ENCODE measurements at regions not wholly inside any gene's neighbourhood (a gene's known extent, or its start where the extent isn't known, plus 50 kb on each side); places are given as distances from the start of the nearest gene placed in this dataset.

DNA sequence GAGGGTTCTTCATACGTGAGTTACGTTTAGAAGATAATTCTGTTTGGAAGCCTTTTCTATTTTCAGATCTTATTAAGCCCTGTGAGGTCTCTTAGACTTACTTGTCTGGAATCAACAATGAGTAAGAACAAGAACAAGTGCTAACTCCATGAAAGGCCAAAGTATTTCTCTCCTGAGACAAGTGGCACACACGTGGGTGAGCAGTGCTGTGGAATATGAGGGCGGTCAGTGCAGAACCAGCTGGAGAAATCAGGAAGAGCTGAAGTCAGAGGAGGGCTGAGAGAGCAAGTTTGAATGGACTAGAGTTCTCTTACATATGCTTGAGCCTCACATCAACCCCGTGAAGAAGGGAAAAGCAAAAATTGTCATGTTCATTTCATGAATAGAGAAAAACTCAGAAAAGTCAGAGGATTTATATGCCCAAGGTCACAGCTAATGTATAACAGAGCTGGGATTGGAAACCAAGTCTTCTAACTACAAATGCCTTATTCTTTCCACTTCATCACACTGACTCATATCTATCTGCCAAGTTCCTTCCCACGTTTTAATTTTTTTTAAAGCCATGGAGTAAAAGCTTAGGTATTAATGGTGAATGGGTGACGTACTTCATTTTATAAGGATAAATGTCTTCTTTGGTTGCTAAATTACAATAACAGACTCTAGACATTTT, 201.3 kb upstream of the DTNBP1 start:
- Mint-ChIP-seq H3K27ac (no peak overlapping the region), H3K36me3 (peaks cover 0 to 3% (median 0%) of the 10 kb centered on the region in 3 donors), H3K9me3 (no peaks in the 10 kb centered on the region), H3K4me3 (no peak overlapping the region), H3K27me3 (ENCODE audit: low read depth in 3 of 3) (peaks cover 0 to 6% (median 6%) of the 10 kb centered on the region in 3 donors), H3K4me1 (no peaks in the 10 kb centered on the region)
- DNase-seq = no peak

DNA sequence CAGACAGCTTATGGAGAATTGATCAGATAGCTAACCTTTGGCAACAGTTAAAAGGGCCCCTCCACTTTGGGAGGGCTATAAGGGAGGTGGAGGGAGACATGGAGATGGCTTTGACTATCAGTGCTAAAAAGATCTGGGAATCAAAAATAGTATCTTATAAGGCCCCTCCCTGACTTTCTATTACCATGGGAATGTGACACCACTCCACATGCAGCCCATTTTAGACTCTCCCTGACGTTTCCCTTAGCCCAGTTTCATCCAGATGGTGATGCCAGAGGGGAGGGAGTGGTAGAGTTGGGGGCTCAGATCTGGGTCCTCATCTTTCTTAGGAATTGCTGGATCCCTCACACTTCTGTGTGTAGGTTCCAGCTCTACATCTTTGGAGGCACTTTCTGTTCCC, 200.0 kb upstream of the DTNBP1 start:
- no peak overlapping the region for H3K4me3 Mint-ChIP-seq
- H3K4me1 Mint-ChIP-seq = no peaks in the 10 kb centered on the region
- H3K27ac Mint-ChIP-seq = no peak overlapping the region
- peaks cover 0 to 6% (median 2%) of the 10 kb centered on the region in 3 donors for H3K27me3 Mint-ChIP-seq (ENCODE audit: low read depth in 3 of 3)
- DNase-seq = no peak
- H3K36me3 Mint-ChIP-seq = peaks cover 0 to 3% (median 0%) of the 10 kb centered on the region in 3 donors
- no peaks in the 10 kb centered on the region for H3K9me3 Mint-ChIP-seq

DNA sequence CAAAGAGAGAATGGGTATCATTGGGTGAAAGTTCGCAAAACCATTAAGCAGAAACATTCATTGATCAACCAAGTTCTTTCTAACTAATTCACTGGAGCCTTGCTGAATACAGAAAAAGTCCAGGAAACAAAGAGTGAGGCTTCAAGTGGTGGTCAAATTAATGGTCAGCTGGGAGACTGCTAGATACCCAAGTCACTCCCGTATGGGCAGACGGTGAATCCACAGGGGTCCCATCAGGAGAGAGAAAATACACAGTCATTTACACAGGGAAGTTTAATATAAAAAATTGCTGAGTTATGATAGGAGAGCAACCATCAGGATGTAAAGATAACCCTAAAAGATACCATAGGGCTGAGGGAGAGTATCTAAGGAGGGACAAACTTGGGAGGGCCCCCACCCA, 198.7 kb upstream of the DTNBP1 start:
- Mint-ChIP-seq H3K9me3 (no peaks in the 10 kb centered on the region), H3K4me3 (no peak overlapping the region), H3K27me3 (ENCODE audit: low read depth in 3 of 3) (peaks cover 0 to 6% (median 3%) of the 10 kb centered on the region in 3 donors), H3K36me3 (peaks cover 0 to 3% (median 0%) of the 10 kb centered on the region in 3 donors), H3K4me1 (no peaks in the 10 kb centered on the region), H3K27ac (no peak overlapping the region)
- DNase-seq = no peak

GRCh38 chr6:15854826-15855710, 192.2 kb upstream of the DTNBP1 start:
- Mint-ChIP-seq H3K27ac (no peak overlapping the region), H3K4me3 (no peak overlapping the region), H3K27me3 (ENCODE audit: low read depth in 3 of 3) (peaks cover 1 to 3% (median 2%) of the 10 kb centered on the region in 3 donors), H3K9me3 (no peaks in the 10 kb centered on the region), H3K4me1 (no peaks in the 10 kb centered on the region), H3K36me3 (no peaks in the 10 kb centered on the region)
- no peak for DNase-seq

DNA sequence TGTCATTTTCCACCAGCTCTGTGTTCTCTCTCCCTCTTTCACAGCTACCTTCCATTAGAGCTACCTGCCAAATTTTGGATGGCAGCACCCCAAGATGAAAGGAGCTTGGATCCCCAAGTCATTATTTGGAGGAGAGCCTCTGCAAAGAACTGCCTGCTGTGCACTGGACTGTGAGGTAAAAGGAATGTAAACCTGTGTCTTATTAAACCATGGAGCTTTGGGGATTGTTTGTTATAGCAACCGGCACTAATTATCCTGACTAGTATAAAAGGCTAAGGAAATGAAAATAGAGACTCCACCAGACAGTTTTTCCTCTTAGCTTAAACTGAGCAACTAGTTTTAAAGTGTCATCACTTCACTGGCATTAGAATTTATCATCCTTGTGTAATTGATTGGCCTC, 191.6 kb upstream of the DTNBP1 start:
- Mint-ChIP-seq H3K4me1 (no peaks in the 10 kb centered on the region), H3K9me3 (no peaks in the 10 kb centered on the region), H3K27ac (no peak overlapping the region), H3K27me3 (ENCODE audit: low read depth in 3 of 3) (peaks cover 1 to 3% (median 2%) of the 10 kb centered on the region in 3 donors), H3K4me3 (no peak overlapping the region), H3K36me3 (no peaks in the 10 kb centered on the region)
- DNase-seq = no peak

GRCh38 chr6:15853259-15853658, 190.4 kb upstream of the DTNBP1 start:
- H3K9me3 Mint-ChIP-seq = no peaks in the 10 kb centered on the region
- no peak overlapping the region for H3K27ac Mint-ChIP-seq
- H3K27me3 Mint-ChIP-seq (ENCODE audit: low read depth in 3 of 3) = peaks cover 1 to 3% (median 2%) of the 10 kb centered on the region in 3 donors
- no peaks in the 10 kb centered on the region for H3K36me3 Mint-ChIP-seq
- no peak for DNase-seq
- H3K4me1 Mint-ChIP-seq = no peaks in the 10 kb centered on the region
- no peak overlapping the region for H3K4me3 Mint-ChIP-seq

- H3K27me3 Mint-ChIP-seq (ENCODE audit: low read depth in 3 of 3) = peaks cover 0 to 2% (median 1%) of the 10 kb centered on the region in 3 donors
- H3K36me3 Mint-ChIP-seq = no peaks in the 10 kb centered on the region
- DNase-seq = no peak
- H3K4me3 Mint-ChIP-seq = no peak overlapping the region
- H3K4me1 Mint-ChIP-seq = no peaks in the 10 kb centered on the region
- H3K9me3 Mint-ChIP-seq = no peaks in the 10 kb centered on the region
- H3K27ac Mint-ChIP-seq = no peak overlapping the region
Measured at GRCh38 chr6:15852289-15852688, 189.5 kb upstream of the DTNBP1 start.

- Mint-ChIP-seq H3K4me3 (no peak overlapping the region), H3K27me3 (ENCODE audit: low read depth in 3 of 3) (peaks cover 0 to 2% (median 1%) of the 10 kb centered on the region in 3 donors), H3K36me3 (no peaks in the 10 kb centered on the region), H3K4me1 (no peaks in the 10 kb centered on the region), H3K27ac (no peak overlapping the region), H3K9me3 (no peaks in the 10 kb centered on the region)
- no peak for DNase-seq
Measured at GRCh38 chr6:15849395-15849794, 186.6 kb upstream of the DTNBP1 start.

DNA sequence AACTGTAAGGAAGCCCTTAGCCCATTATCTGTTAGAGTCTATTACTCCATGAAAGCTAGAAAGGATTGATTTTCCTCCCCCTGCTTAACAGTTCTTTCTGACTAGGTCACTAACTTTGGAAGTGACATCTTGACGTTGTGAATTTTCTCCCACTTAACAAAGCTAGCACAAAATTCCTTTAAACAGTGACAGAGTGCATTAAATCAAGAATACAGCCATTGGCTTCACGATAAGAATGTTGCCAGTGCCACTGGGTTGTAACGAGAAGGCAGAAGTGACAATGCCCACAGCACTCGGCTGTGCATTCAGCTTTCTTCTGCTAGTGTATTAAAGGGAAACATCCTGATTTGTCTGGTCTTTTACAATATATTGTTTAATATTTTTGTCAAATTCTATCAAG, 182.7 kb upstream of the DTNBP1 start:
- Mint-ChIP-seq H3K4me3 (no peak overlapping the region), H3K27ac (no peak overlapping the region), H3K9me3 (no peaks in the 10 kb centered on the region), H3K36me3 (no peaks in the 10 kb centered on the region), H3K27me3 (ENCODE audit: low read depth in 3 of 3) (peaks cover 0 to 2% (median 1%) of the 10 kb centered on the region in 3 donors), H3K4me1 (no peaks in the 10 kb centered on the region)
- no peak for DNase-seq

DNA sequence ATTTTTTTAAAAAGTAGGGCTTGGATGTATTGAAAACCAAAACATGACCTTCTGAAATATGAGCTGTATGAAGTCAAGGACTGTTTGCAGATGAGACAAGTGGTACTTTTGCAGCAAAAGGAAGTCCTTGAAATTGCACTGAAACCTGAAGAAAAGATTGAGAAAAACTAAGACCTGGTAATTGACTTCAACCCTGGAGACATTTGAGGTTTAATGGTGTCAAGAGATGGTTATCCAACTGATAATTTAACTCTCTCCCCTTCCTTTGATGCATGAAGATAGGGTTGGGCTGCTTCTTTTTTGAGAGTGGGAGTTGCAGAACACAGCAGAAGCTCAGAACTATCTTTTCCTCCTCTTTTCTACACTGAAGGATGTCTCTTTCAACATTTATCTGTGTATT, 180.9 kb upstream of the DTNBP1 start:
- H3K27ac Mint-ChIP-seq = no peak overlapping the region
- H3K27me3 Mint-ChIP-seq (ENCODE audit: low read depth in 3 of 3) = peaks cover 0 to 2% (median 2%) of the 10 kb centered on the region in 3 donors
- H3K36me3 Mint-ChIP-seq = no peaks in the 10 kb centered on the region
- no peak for DNase-seq
- no peaks in the 10 kb centered on the region for H3K4me1 Mint-ChIP-seq
- no peak overlapping the region for H3K4me3 Mint-ChIP-seq
- no peaks in the 10 kb centered on the region for H3K9me3 Mint-ChIP-seq

GRCh38 chr6:15843226-15843625, 180.4 kb upstream of the DTNBP1 start:
- Mint-ChIP-seq H3K4me3 (no peak overlapping the region), H3K4me1 (no peaks in the 10 kb centered on the region), H3K36me3 (no peaks in the 10 kb centered on the region), H3K9me3 (no peaks in the 10 kb centered on the region), H3K27ac (no peak overlapping the region), H3K27me3 (ENCODE audit: low read depth in 3 of 3) (peaks cover 0 to 2% (median 2%) of the 10 kb centered on the region in 3 donors)
- DNase-seq = no peak

DNA sequence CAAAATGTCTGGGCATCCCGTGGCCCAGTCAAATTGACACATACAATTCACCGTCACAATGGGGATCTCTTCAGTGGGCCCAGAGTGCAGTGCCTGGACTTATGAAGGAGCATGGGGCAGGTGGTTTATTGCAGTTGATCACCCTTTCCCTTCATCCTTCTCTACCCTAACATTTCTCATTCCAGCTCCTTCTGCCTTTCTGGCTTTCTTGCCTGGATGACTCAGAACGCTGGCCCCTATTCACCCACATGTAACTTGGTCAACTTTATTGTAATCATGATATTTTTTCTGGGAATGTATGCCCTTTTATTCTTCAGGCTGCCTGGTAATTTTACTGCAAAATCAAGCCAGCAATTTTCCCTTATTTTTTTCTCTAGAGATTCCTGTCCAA, 179.9 kb upstream of the DTNBP1 start:
- H3K36me3 Mint-ChIP-seq = no peaks in the 10 kb centered on the region

DNA sequence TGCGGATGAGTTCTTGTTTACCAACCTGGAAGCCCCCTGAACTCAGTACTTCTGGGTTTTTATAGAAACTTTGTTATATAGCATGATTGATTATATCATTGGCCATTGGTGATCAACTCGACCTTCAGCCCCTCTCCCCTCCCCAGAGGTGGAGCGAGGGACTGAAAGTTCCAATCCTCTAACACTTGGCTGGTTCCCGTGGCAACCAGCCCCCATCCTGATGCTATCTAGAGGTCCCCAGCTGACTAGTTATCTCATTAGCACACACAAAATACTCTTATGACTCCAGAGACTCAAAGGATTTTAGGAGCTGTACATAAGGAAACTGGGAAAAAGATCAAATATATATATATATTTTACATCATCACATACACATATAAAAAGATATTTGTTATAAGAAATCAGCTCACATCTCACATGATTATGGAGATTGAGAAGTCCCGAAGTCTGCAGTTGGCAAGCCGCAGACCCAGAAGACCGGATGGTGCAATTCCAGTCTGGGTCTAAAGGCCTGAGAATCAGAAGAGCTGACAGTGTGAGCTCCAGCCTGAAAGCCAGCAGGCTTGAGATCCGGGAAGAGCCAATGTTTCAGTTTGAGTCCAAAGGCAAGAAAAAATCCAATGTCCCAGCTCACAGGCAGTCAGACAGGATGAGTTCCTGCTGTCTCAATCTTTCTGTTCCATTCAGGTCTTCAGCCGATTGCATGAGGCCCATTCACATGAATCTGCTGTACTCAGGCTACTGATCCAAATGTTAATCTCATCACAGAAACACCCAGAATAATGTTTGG, 179.3 kb upstream of the DTNBP1 start:
- DNase-seq = no peak
- H3K4me3 Mint-ChIP-seq = no peak overlapping the region
- H3K27ac Mint-ChIP-seq = no peak overlapping the region
- no peaks in the 10 kb centered on the region for H3K36me3 Mint-ChIP-seq
- H3K4me1 Mint-ChIP-seq = no peaks in the 10 kb centered on the region
- H3K27me3 Mint-ChIP-seq (ENCODE audit: low read depth in 3 of 3) = peaks cover 0 to 2% (median 2%) of the 10 kb centered on the region in 3 donors
- H3K9me3 Mint-ChIP-seq = no peaks in the 10 kb centered on the region

More for the DNA sequence above, 179.9 kb upstream of the DTNBP1 start:
- no peak for DNase-seq
- no peaks in the 10 kb centered on the region for H3K4me1 Mint-ChIP-seq
- no peak overlapping the region for H3K4me3 Mint-ChIP-seq
- peaks cover 0 to 2% (median 2%) of the 10 kb centered on the region in 3 donors for H3K27me3 Mint-ChIP-seq (ENCODE audit: low read depth in 3 of 3)
- no peaks in the 10 kb centered on the region for H3K9me3 Mint-ChIP-seq
- H3K27ac Mint-ChIP-seq = no peak overlapping the region
